Lower leg skin (tissue), 4 donors: ENCODE measurements at regions not wholly inside any gene's neighbourhood (a gene's known extent, or its start where the extent isn't known, plus 50 kb on each side); places are given as distances from the start of the nearest gene placed in this dataset.
"Not testable (repeated sequence)": the region's sequence is repeated elsewhere in the genome, so short reads cannot be mapped to it uniquely, and the experiment has no call there.

Experiments used
- DNase-seq, 2 donors: peaks; one replicate each; pipeline ENCODE4 v3.0.0-alpha.2; 2019; ENCODE audit warnings: low spot score in 2 of 2
- H3K4me3 ChIP-seq: fragments of 200-600 bp; sonication (generic); 2 replicates; pipeline ENCODE4 v1.5.1; 2017; ENCODE audit warnings: mild to moderate bottlenecking, low read depth; ENCODE audit not compliant: poor library complexity, severe bottlenecking
- POLR2A ChIP-seq, 2 donors: fragments of 450-650 bp; IDR thresholded peaks; one replicate each; pipeline ENCODE4 v1.6.1; 2016 to 2017; ENCODE audit warnings: antibody characterized with exemption in 2 of 2, mild to moderate bottlenecking in 1 of 2, moderate library complexity in 1 of 2
- WGBS, 2 donors: methylation state at CpG; one replicate each; pipeline ENCODE4 v1.1.5; 2018; 5-methylcytosine and 5-hydroxymethylcytosine counted together
- intact Hi-C: fragments of 100-400 bp; cut with DNase I; formaldehyde crosslinking; loops from one replicate; pipeline ENCODE4 v1.15.0; 2023; ENCODE audit warnings: low total_unique reads
- TF ChIP-seq, protein P1 (sequence below), 3 donors: fragments of 450-650 bp; IDR thresholded peaks; one replicate each; pipeline ENCODE4 v1.5.1; 2016; ENCODE audit warnings: antibody characterized with exemption in 3 of 3, mild to moderate bottlenecking in 3 of 3, moderate library complexity in 2 of 3

DNA sequence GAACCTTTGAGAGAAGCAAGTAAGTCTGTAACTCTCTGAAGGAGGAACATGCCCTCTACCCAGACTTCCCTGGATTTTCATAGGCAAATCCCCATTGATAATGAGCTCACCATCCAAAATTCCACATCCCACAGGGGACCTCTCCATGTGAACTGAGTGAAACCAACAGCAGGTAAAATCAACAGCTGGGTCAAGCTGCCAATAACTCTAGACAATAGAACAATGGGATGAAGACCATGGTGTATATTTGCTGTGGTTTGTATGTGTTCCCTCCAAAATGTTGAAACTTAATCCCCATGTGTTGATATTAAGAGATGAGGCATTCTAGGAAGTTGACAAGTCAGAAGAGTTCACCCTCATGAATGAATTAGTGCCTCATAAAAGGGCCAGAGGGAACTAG lies 110.2 kb upstream of the MYO10 start:
- H3K4me3 ChIP-seq = no peak overlapping the region
- intact Hi-C loops = no loop called here
- DNase-seq = no peak
- TF ChIP-seq POLR2A (IDR thresholded peaks at IDR 0.05) = no peak
- TF ChIP-seq, protein P1, sequence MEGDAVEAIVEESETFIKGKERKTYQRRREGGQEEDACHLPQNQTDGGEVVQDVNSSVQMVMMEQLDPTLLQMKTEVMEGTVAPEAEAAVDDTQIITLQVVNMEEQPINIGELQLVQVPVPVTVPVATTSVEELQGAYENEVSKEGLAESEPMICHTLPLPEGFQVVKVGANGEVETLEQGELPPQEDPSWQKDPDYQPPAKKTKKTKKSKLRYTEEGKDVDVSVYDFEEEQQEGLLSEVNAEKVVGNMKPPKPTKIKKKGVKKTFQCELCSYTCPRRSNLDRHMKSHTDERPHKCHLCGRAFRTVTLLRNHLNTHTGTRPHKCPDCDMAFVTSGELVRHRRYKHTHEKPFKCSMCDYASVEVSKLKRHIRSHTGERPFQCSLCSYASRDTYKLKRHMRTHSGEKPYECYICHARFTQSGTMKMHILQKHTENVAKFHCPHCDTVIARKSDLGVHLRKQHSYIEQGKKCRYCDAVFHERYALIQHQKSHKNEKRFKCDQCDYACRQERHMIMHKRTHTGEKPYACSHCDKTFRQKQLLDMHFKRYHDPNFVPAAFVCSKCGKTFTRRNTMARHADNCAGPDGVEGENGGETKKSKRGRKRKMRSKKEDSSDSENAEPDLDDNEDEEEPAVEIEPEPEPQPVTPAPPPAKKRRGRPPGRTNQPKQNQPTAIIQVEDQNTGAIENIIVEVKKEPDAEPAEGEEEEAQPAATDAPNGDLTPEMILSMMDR (IDR thresholded peaks at IDR 0.05) = no peak

DNA sequence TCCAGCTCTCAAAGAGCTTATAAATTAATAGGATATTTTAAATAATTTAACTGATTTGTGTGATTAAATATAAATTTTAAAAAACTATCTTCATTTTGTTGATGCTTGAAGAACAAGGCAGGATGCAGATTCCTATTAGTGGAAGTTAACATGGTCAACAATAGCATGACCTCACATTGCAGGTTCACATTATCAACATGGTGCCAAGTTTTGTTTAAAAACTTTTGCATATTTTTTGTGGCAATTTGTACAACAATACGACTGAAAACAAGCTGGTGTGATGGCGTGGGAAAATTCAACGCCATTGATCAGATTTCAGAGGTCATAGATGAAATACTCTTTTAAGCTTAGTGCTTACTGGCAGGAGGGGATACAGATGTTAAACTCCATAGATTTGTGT lies 114.1 kb upstream of the MYO10 start:
- intact Hi-C loops = no loop called here
- WGBS, 2 donors = 80 to 87% methylated on average over 3 of the region's 3 CpGs
- H3K4me3 ChIP-seq = no peak overlapping the region
- TF ChIP-seq POLR2A (IDR thresholded peaks at IDR 0.05) = no peak
- TF ChIP-seq, protein P1 (IDR thresholded peaks at IDR 0.05) = no peak
- DNase-seq = no peak

DNA sequence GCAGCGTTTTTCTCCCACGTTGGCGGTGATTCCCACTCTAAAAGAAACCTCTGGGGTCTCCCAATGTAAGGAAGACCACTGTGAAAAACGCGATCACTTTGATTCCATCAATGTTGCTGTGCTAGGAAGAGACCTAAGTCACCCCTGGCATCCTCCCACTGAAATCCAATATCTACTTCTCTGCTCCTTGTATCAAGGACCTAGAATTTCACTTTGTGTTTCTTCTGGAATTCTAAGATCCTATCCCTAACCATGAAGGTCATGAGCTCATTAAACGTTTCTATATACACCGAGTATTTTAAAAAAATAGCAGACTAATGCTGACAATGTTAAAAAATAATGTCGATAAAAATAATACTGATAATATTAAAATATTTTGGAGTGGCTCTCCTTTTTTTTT lies 118.8 kb upstream of the MYO10 start:
- DNase-seq = no peak
- intact Hi-C loops = no loop called here
- TF ChIP-seq, protein P1 (IDR thresholded peaks at IDR 0.05) = no peak
- TF ChIP-seq POLR2A (IDR thresholded peaks at IDR 0.05) = no peak
- 82 to 84% methylated on average over 8 of the region's 8 CpGs for WGBS, 2 donors
- H3K4me3 ChIP-seq = no peak overlapping the region

DNA sequence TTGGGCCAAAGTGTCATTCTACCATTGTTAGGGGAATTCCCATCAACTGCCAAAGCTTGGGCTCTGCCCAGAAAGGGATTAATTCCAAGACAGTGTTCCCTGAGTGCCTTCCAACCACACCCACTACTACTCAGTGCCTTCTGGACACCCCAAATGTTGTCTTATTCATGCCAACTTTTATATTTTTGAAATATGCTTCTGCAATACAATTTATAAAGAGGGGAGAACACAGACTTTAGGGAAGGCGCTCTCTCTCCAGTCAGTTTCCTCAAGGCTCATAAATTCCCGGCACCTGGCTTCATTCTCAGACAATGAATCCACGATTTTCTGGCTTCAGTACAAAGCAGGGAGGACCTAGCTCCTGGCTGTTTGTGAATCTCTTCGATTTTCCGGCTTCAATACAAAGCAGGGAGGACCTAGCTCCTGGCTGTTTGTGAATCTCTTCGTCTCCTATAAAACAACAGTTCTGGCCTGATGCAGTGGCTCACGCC lies 120.1 kb upstream of the MYO10 start:
- WGBS, 2 donors = 22 to 24% methylated on average over 7 of the region's 7 CpGs
- DNase-seq = peak in 1 of 2 donors; percentile 37
- TF ChIP-seq POLR2A (IDR thresholded peaks at IDR 0.05) = no peak
- TF ChIP-seq, protein P1 (IDR thresholded peaks at IDR 0.05) = no peak

DNA sequence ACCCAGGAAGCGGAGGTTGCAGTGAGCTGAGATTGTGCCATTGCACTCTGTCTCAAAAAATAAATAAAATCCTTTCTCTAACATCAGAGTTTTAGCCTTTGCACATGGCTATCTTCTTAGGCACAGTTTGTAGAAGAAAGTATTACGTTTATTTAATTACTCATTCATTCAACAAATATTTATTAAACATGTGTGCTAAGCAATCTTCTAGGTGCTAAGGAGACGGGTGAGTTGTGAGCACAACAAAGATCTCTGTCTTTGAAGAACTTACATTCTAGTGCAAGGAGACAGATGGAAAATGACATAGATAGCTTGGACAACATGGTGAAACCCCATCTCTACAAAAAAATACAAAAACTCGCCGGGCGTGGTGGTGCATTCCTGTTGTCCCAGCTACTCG lies 122.3 kb upstream of the MYO10 start:
- intact Hi-C loops = no loop called here
- H3K4me3 ChIP-seq = no peak overlapping the region
- DNase-seq = no peak
- 76 to 78% methylated on average over 7 of the region's 7 CpGs for WGBS, 2 donors
- TF ChIP-seq, protein P1 (IDR thresholded peaks at IDR 0.05) = no peak
- no peak for TF ChIP-seq POLR2A (IDR thresholded peaks at IDR 0.05)

More for the DNA sequence above, 120.1 kb upstream of the MYO10 start:
- no peak overlapping the region for H3K4me3 ChIP-seq
- intact Hi-C loops = no loop called here

DNA sequence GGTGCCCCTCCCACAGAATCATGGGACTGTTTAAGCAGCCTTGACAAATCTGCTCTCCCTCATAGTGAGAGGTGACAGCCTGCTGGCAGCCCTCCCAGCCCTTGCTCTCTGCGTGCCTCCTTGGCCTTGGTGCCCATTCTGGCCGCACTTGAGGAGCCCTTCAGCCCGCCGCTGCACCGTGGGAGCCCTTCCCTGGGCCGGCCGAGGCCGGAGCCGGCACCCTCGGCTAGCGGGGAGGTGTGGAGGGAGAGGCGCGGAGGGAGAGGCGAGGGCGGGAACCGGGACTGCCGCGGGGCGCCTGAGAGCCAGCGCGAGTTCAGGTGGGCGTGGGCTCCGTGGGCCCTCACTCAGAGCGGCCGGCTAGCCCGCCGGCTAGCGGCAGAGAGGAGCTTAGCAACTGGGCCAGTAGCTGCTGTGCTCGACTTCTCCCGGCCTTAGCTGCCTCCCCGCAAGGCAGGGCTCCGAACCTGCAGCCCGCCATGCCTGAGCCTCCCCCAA lies 125.9 kb upstream of the MYO10 start:
- 95 to 98% methylated on average over 23 of the region's 33 CpGs for WGBS, 2 donors
- no peak for DNase-seq
- TF ChIP-seq, protein P1 (IDR thresholded peaks at IDR 0.05) = no peak
- TF ChIP-seq POLR2A (IDR thresholded peaks at IDR 0.05) = no peak
- H3K4me3 ChIP-seq = no peak overlapping the region
- intact Hi-C loops = no loop called here

DNA sequence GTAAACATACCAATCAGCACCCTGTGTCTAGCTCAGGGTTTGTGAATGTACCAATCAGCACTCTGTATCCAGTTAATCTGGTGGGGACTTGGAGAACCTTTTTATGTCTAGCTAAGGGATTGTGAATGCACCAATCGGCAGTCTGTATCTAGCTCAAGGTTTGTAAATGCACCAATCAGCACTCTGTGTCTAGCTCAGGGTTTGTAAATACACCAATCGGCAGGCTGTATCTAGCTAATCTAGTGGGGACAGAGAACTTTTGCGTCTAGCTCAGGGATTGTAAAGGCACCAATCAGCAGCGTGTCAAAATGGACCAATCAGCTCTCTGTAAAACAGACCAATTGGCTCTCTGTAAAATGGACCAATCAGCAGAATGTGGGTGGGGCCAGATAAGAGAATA lies 126.7 kb upstream of the MYO10 start:
- intact Hi-C loops, H3K4me3 ChIP-seq, DNase-seq: not testable (repeated sequence)
- 94 to 96% methylated on average over 4 of the region's 4 CpGs for WGBS, 2 donors
